Neural progenitor cell (in vitro differentiated cells): ENCODE measurements at regions not wholly inside any gene's neighbourhood (a gene's known extent, or its start where the extent isn't known, plus 50 kb on each side); places are given as distances from the start of the nearest gene placed in this dataset. TPM values are rescaled to one million over a fixed set of nuclear protein-coding genes. Genes with fewer than 3 reads are reported as not detected.
"Not testable (repeated sequence)": the region's sequence is repeated elsewhere in the genome, so short reads cannot be mapped to it uniquely, and the experiment has no call there.

Source experiments
- DNase-seq: peaks from one replicate; pipeline ENCODE4 v3.0.0-alpha.2; 2016; ENCODE audit warnings: low spot score
- H2AFZ ChIP-seq: fragments of 200-600 bp; sonication (generic); replicated peaks from 2 replicates; pipeline ENCODE4 v1.6.1; 2016; ENCODE audit warnings: antibody characterized with exemption
- H3F3A ChIP-seq: fragments of 200-600 bp; sonication (generic); 2 replicates; pipeline ENCODE4 v1.6.1; 2016; ENCODE audit warnings: antibody characterized with exemption, low read depth
- H3K27ac ChIP-seq: fragments of 200-600 bp; sonication (generic); 2 replicates; pipeline ENCODE4 v1.5.1; 2016; ENCODE audit warnings: mild to moderate bottlenecking
- H3K27me3 ChIP-seq: fragments of 200-600 bp; sonication (generic); 2 replicates; pipeline ENCODE4 v1.6.1; 2016; ENCODE audit warnings: mild to moderate bottlenecking, moderate library complexity
- H3K36me3 ChIP-seq: fragments of 200-600 bp; sonication (generic); 2 replicates; pipeline ENCODE4 v1.5.1; 2016
- H3K4me1 ChIP-seq: fragments of 200-600 bp; sonication (generic); 2 replicates; pipeline ENCODE4 v1.6.1; 2016; ENCODE audit warnings: mixed run types
- H3K4me2 ChIP-seq: fragments of 200-600 bp; sonication (generic); 2 replicates; pipeline ENCODE4 v1.6.1; 2016
- H3K4me3 ChIP-seq: fragments of 200-600 bp; sonication (generic); 2 replicates; pipeline ENCODE4 v1.5.1; 2016
- H3K79me2 ChIP-seq: fragments of 200-600 bp; sonication (generic); 2 replicates; pipeline ENCODE4 v1.6.1; 2016; ENCODE audit warnings: low read depth
- H3K9ac ChIP-seq: fragments of 200-600 bp; sonication (generic); 2 replicates; pipeline ENCODE4 v1.6.1; 2016
- H3K9me3 ChIP-seq: fragments of 200-600 bp; sonication (generic); 2 replicates; pipeline ENCODE4 v1.5.1; 2016; ENCODE audit warnings: low read depth
- H4K20me1 ChIP-seq: fragments of 200-600 bp; sonication (generic); 2 replicates; pipeline ENCODE4 v1.6.1; 2016; ENCODE audit warnings: low read depth
- H3K27ac Mint-ChIP-seq: 3 replicates; pipeline ENCODE4 v1.8.0; 2021; ENCODE audit warnings: mixed read lengths
- H3K27me3 Mint-ChIP-seq: 2 replicates; pipeline ENCODE4 v1.8.0; 2022; ENCODE audit warnings: low read depth, mild to moderate bottlenecking, inconsistent platforms, moderate library complexity, mixed read lengths; ENCODE audit not compliant: insufficient read depth
- H3K36me3 Mint-ChIP-seq: 3 replicates; pipeline ENCODE4 v1.8.0; 2021; ENCODE audit warnings: mixed read lengths
- H3K4me1 Mint-ChIP-seq: 3 replicates; pipeline ENCODE4 v1.8.0; 2021; ENCODE audit warnings: mixed read lengths
- H3K4me3 Mint-ChIP-seq: 3 replicates; pipeline ENCODE4 v1.8.0; 2021; ENCODE audit warnings: mild to moderate bottlenecking, moderate library complexity, mixed read lengths
- H3K9me3 Mint-ChIP-seq: 3 replicates; pipeline ENCODE4 v1.8.0; 2020; ENCODE audit warnings: mixed read lengths
- small RNA-seq: library from RNA; depleted of rRNA; stranded (forward); fragments of <200 nt; gene quantifications from one replicate; pipeline ENCODE3, GENCODE V24; 2015

- not testable (repeated sequence) for H3K27ac Mint-ChIP-seq, H3K9me3 ChIP-seq, H3K4me3 ChIP-seq, H3K4me3 Mint-ChIP-seq, H3K27ac ChIP-seq, H3K36me3 Mint-ChIP-seq, H2AFZ ChIP-seq, H3K79me2 ChIP-seq, H3K4me2 ChIP-seq, H3K9ac ChIP-seq, H4K20me1 ChIP-seq, H3K4me1 Mint-ChIP-seq, H3K27me3 Mint-ChIP-seq, DNase-seq, H3K36me3 ChIP-seq, H3K4me1 ChIP-seq, H3F3A ChIP-seq, H3K9me3 Mint-ChIP-seq, H3K27me3 ChIP-seq
These were observed 1524.0 kb upstream of the USP9Y start for GRCh38 chrY:11177033-11177432.

GRCh38 chrY:11201133-11201532, 1499.9 kb upstream of the USP9Y start:
- not testable (repeated sequence) for H3K79me2 ChIP-seq, H3K27ac ChIP-seq, H3K9me3 Mint-ChIP-seq, H3K4me1 ChIP-seq, H3K9me3 ChIP-seq, H3K36me3 Mint-ChIP-seq, DNase-seq, H3K4me1 Mint-ChIP-seq, H3K36me3 ChIP-seq, H3F3A ChIP-seq, H4K20me1 ChIP-seq, H3K4me3 ChIP-seq, H3K27ac Mint-ChIP-seq, H3K9ac ChIP-seq, H3K4me3 Mint-ChIP-seq, H3K27me3 ChIP-seq, H2AFZ ChIP-seq, H3K4me2 ChIP-seq, H3K27me3 Mint-ChIP-seq

GRCh38 chrY:11214851-11215250, 1486.2 kb upstream of the USP9Y start:
- not testable (repeated sequence) for H3K4me3 ChIP-seq, H3K9me3 ChIP-seq, H3F3A ChIP-seq, H3K27ac ChIP-seq, H3K27me3 Mint-ChIP-seq, H3K27me3 ChIP-seq, H3K27ac Mint-ChIP-seq, H3K79me2 ChIP-seq, DNase-seq, H4K20me1 ChIP-seq, H3K4me3 Mint-ChIP-seq, H3K9ac ChIP-seq, H3K9me3 Mint-ChIP-seq, H2AFZ ChIP-seq, H3K4me2 ChIP-seq, H3K4me1 Mint-ChIP-seq, H3K36me3 ChIP-seq, H3K36me3 Mint-ChIP-seq, H3K4me1 ChIP-seq

Small RNA genes in the stretch of these regions (small RNA-seq; reads per million reads assigned to genes)
- gene AC134878.1 (not detected), gene AC140113.1 (not detected), gene AC140113.2 (not detected), gene AC140113.3 (not detected), gene AC140113.4 (not detected), gene ANKRD20A6P (not detected)
